SK-N-SH treated with all-trans-retinoic acid at 6 μM for 48 hours (cell line): ENCODE measurements at regions not wholly inside any gene's neighbourhood (a gene's known extent, or its start where the extent isn't known, plus 50 kb on each side); places are given as distances from the start of the nearest gene placed in this dataset.

Experiments
- ATAC-seq: fragments of 200-7000 bp; cut with Tn5 transposase; 3 replicates; pipeline ENCODE4 v1.9.1; 2020; ENCODE audit warnings: mild to moderate bottlenecking, moderate library complexity
- BACH2 ChIP-seq: fragments of 250-450 bp; sonication (Bioruptor Pico); IDR thresholded peaks from 2 replicates; pipeline ENCODE4 v1.9.0; 2021; ENCODE audit warnings: mild to moderate bottlenecking, borderline replicate concordance
- CREB5 ChIP-seq: fragments of 250-450 bp; sonication (Bioruptor Pico); IDR thresholded peaks from 2 replicates; pipeline ENCODE4 v1.5.1; 2020; ENCODE audit warnings: low read depth, mild to moderate bottlenecking, moderate library complexity
- CSRNP3 ChIP-seq: fragments of 250-450 bp; sonication (Bioruptor Pico); IDR thresholded peaks from 2 replicates; pipeline ENCODE4 v1.5.1; 2021; ENCODE audit warnings: mild to moderate bottlenecking, moderate library complexity
- ESRRG ChIP-seq: fragments of 250-450 bp; sonication (Bioruptor Pico); IDR thresholded peaks from 2 replicates; pipeline ENCODE4 v1.6.1; 2021; ENCODE audit warnings: mild to moderate bottlenecking
- GLIS3 ChIP-seq: fragments of 250-450 bp; sonication (Bioruptor Pico); IDR thresholded peaks from 2 replicates; pipeline ENCODE4 v1.5.0; 2020; ENCODE audit warnings: mild to moderate bottlenecking, moderate library complexity
- PATZ1 ChIP-seq: fragments of 250-450 bp; sonication (Bioruptor Pico); IDR thresholded peaks from 2 replicates; pipeline ENCODE4 v1.8.0; 2020; ENCODE audit warnings: mild to moderate bottlenecking, moderate library complexity, borderline replicate concordance
- POU6F1 ChIP-seq: fragments of 250-450 bp; sonication (Bioruptor Pico); IDR thresholded peaks from 2 replicates; pipeline ENCODE4 v1.8.0; 2021; ENCODE audit warnings: low read depth, mild to moderate bottlenecking, moderate library complexity, borderline replicate concordance
- RARB ChIP-seq: fragments of 250-450 bp; sonication (Bioruptor Pico); IDR thresholded peaks from 2 replicates; pipeline ENCODE4 v1.8.0; 2021; ENCODE audit warnings: mild to moderate bottlenecking, moderate library complexity
- SNAI2 ChIP-seq: fragments of 250-450 bp; sonication (Bioruptor Pico); IDR thresholded peaks from 2 replicates; pipeline ENCODE4 v1.5.0; 2020; ENCODE audit warnings: mild to moderate bottlenecking, moderate library complexity
- TCF4 ChIP-seq: fragments of 250-450 bp; sonication (Bioruptor Pico); IDR thresholded peaks from 2 replicates; pipeline ENCODE4 v1.8.0; 2021; ENCODE audit warnings: mild to moderate bottlenecking, moderate library complexity, borderline replicate concordance
- TOX ChIP-seq: fragments of 250-450 bp; sonication (Bioruptor Pico); IDR thresholded peaks from 2 replicates; pipeline ENCODE4 v1.8.0; 2021; ENCODE audit warnings: mild to moderate bottlenecking, moderate library complexity, borderline replicate concordance
- TSHZ2 ChIP-seq: fragments of 250-450 bp; sonication (Bioruptor Pico); IDR thresholded peaks from 2 replicates; pipeline ENCODE4 v1.5.0; 2020; ENCODE audit warnings: mild to moderate bottlenecking, moderate library complexity
- ZC3H10 ChIP-seq: fragments of 250-450 bp; sonication (Bioruptor Pico); IDR thresholded peaks from 2 replicates; pipeline ENCODE4 v1.5.1; 2021; ENCODE audit warnings: mild to moderate bottlenecking, moderate library complexity
- ZFP30 ChIP-seq: fragments of 450-650 bp; formaldehyde crosslinking; IDR thresholded peaks from 2 replicates; pipeline ENCODE4 v1.5.0; 2022; ENCODE audit warnings: mild to moderate bottlenecking, moderate library complexity
- ZNF565 ChIP-seq: fragments of 450-650 bp; formaldehyde crosslinking; conservative IDR thresholded peaks from 2 replicates; pipeline ENCODE4 v1.5.0; 2020; ENCODE audit warnings: low read depth, mild to moderate bottlenecking, moderate library complexity
- ZNF70 ChIP-seq: fragments of 450-650 bp; formaldehyde crosslinking; IDR thresholded peaks from 2 replicates; pipeline ENCODE4 v1.5.0; 2020; ENCODE audit warnings: mild to moderate bottlenecking, moderate library complexity

- TF ChIP-seq TSHZ2: no peak
- no peak for TF ChIP-seq ZC3H10 (CRISPR knock-in tag)
- no peak for TF ChIP-seq ZNF70 (CRISPR knock-in tag)
- TF ChIP-seq BACH2 (CRISPR knock-in tag): no peak
- no peak for TF ChIP-seq PATZ1 (CRISPR knock-in tag)
- TF ChIP-seq ZFP30: no peak
- TF ChIP-seq GLIS3 (CRISPR knock-in tag): no peak
- TF ChIP-seq RARB: no peak
- TF ChIP-seq SNAI2 (CRISPR knock-in tag): no peak
- TF ChIP-seq TCF4 (CRISPR knock-in tag): no peak
- ATAC-seq: no peak
These were observed 52.5 kb upstream of the TINAGL1 start for GRCh38 chr1:31523769-31524168.

DNA sequence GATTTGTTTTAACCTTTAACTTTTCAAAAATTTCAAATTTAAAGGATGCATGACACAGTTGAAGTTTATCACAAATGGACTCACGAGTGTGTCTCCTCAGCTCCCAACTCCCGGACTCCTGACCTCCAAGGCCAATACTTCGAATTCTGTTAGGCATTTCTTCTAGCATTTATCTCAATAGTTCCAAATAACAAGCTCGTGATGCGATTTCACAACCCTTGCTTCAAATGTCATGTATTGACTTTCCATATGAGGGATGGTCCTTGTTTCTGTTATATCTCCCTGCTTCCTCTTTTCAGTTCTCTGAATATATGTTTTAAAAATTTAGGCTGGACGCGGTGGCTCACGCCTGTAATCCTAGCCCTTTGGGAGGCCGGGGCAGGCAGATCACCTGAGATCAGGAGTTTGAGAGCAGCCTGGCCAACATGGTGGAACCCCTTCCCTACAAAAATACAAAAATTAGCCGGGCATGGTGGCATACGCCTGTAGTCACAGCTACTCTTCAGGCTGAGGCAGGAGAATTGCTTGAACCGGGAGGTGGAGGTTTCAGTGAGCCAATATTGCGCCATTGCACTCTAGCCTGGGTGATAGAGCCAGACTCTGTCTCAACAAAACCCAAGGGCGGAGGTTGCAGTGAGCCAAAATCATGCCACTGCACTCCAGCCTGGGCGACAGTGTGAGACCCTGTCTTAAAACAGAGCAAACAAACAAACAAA, 52.0 kb upstream of the TINAGL1 start:
- TF ChIP-seq CSRNP3 (CRISPR knock-in tag) (no peak), RARB (no peak), TSHZ2 (no peak), ZNF70 (CRISPR knock-in tag) (no peak), CREB5 (CRISPR knock-in tag) (no peak), ZFP30 (no peak), ZNF565 (CRISPR knock-in tag) (no peak), SNAI2 (CRISPR knock-in tag) (no peak), ESRRG (CRISPR knock-in tag) (no peak), BACH2 (CRISPR knock-in tag) (no peak), POU6F1 (CRISPR knock-in tag) (no peak), ZC3H10 (CRISPR knock-in tag) (no peak), TOX (CRISPR knock-in tag) (no peak)
- ATAC-seq: no peak
